ENCODE measurements at regions not wholly inside any gene's neighbourhood (a gene's known extent, or its start where the extent isn't known, plus 50 kb on each side); places are given as distances from the start of the nearest gene placed in this dataset.
"Not testable (repeated sequence)": the region's sequence is repeated elsewhere in the genome, so short reads cannot be mapped to it uniquely, and the experiment has no call there.

- no peak for DNase-seq
Observed at GRCh38 chr2:145383961-145384360, 864.0 kb upstream of the ZEB2 start.

GRCh38 chr2:145380436-145381017 lies 860.6 kb upstream of the ZEB2 start:
- DNase-seq, result peak in 1 of 58 donors; percentile 23

GRCh38 chr2:145379934-145380333 lies 860.0 kb upstream of the ZEB2 start:
- no peak for DNase-seq

- DNase-seq, result no peak
Observed at GRCh38 chr2:145374165-145374564, 854.2 kb upstream of the ZEB2 start.

GRCh38 chr2:145367334-145367733 lies 847.4 kb upstream of the ZEB2 start:
- not testable (repeated sequence) for DNase-seq

GRCh38 chr2:145366341-145366740 lies 846.4 kb upstream of the ZEB2 start:
- no peak for DNase-seq

GRCh38 chr2:145360129-145360790 lies 840.3 kb upstream of the ZEB2 start:
- DNase-seq, result no peak

GRCh38 chr2:145359561-145359960 lies 839.6 kb upstream of the ZEB2 start:
- no peak for DNase-seq

GRCh38 chr2:145356056-145356455 lies 836.1 kb upstream of the ZEB2 start:
- no peak for DNase-seq

GRCh38 chr2:145352484-145352883 lies 832.6 kb upstream of the ZEB2 start:
- no peak for DNase-seq

- DNase-seq, result no peak
Observed at GRCh38 chr2:145351864-145352425, 832.0 kb upstream of the ZEB2 start.

GRCh38 chr2:145350011-145350410 lies 830.1 kb upstream of the ZEB2 start:
- DNase-seq, result no peak

- DNase-seq, result no peak
Observed at GRCh38 chr2:145344076-145344724, 824.3 kb upstream of the ZEB2 start.

- DNase-seq, result no peak
Observed at GRCh38 chr2:145343287-145343686, 823.4 kb upstream of the ZEB2 start.

- DNase-seq, result peak in 14 of 58 donors; percentile 1 to 48 (median 6)
Observed at GRCh38 chr2:145341536-145341935, 821.6 kb upstream of the ZEB2 start.

- DNase-seq, result no peak
Observed at GRCh38 chr2:145339646-145340045, 819.7 kb upstream of the ZEB2 start.

- no peak for DNase-seq
Observed at GRCh38 chr2:145332210-145332898, 812.4 kb upstream of the ZEB2 start.

GRCh38 chr2:145329971-145330370 lies 810.1 kb upstream of the ZEB2 start:
- DNase-seq, result no peak

- no peak for DNase-seq
Observed at GRCh38 chr2:145325485-145325884, 805.6 kb upstream of the ZEB2 start.

GRCh38 chr2:145324748-145325147 lies 804.8 kb upstream of the ZEB2 start:
- DNase-seq, result no peak

- DNase-seq, result no peak
Observed at GRCh38 chr2:145323512-145323911, 803.6 kb upstream of the ZEB2 start.

GRCh38 chr2:145321344-145321743 lies 801.4 kb upstream of the ZEB2 start:
- no peak for DNase-seq

All from anterior cingulate cortex (tissue), 58 donors.